ENCODE measurements at regions not wholly inside any gene's neighbourhood (a gene's known extent, or its start where the extent isn't known, plus 50 kb on each side); places are given as distances from the start of the nearest gene placed in this dataset.

- TF ChIP-seq, protein P1, sequence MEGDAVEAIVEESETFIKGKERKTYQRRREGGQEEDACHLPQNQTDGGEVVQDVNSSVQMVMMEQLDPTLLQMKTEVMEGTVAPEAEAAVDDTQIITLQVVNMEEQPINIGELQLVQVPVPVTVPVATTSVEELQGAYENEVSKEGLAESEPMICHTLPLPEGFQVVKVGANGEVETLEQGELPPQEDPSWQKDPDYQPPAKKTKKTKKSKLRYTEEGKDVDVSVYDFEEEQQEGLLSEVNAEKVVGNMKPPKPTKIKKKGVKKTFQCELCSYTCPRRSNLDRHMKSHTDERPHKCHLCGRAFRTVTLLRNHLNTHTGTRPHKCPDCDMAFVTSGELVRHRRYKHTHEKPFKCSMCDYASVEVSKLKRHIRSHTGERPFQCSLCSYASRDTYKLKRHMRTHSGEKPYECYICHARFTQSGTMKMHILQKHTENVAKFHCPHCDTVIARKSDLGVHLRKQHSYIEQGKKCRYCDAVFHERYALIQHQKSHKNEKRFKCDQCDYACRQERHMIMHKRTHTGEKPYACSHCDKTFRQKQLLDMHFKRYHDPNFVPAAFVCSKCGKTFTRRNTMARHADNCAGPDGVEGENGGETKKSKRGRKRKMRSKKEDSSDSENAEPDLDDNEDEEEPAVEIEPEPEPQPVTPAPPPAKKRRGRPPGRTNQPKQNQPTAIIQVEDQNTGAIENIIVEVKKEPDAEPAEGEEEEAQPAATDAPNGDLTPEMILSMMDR (IDR thresholded peaks at IDR 0.05; ENCODE audit: low read length): no peak
- no peak for TF ChIP-seq EZH2 (IDR thresholded peaks at IDR 0.05; ENCODE audit: borderline replicate concordance, low read length)
These were observed 185.2 kb upstream of the OBI1 start for GRCh38 chr13:78844106-78844505.
